ENCODE measurements at regions not wholly inside any gene's neighbourhood (a gene's known extent, or its start where the extent isn't known, plus 50 kb on each side); places are given as distances from the start of the nearest gene placed in this dataset.

GRCh38 chr13:65562305-65562704 is 1667.8 kb downstream of the PCDH9 start:
- no peak overlapping the region for H3K27ac Mint-ChIP-seq
- no peaks in the 10 kb centered on the region for H3K27me3 Mint-ChIP-seq
- H3K4me3 Mint-ChIP-seq: no peak overlapping the region
- H3K36me3 Mint-ChIP-seq: no peaks in the 10 kb centered on the region
- peaks cover 4% of the 10 kb centered on the region for H3K9me3 Mint-ChIP-seq (ENCODE audit: low read depth)
- no peaks in the 10 kb centered on the region for H3K4me1 Mint-ChIP-seq (ENCODE audit: low read depth)

GRCh38 chr13:65560936-65561335 is 1669.2 kb downstream of the PCDH9 start:
- Mint-ChIP-seq H3K36me3 (no peaks in the 10 kb centered on the region), H3K9me3 (ENCODE audit: low read depth) (peaks cover 4% of the 10 kb centered on the region)

GRCh38 chr13:65555962-65556361 is 1674.2 kb downstream of the PCDH9 start:
- Mint-ChIP-seq H3K27me3 (no peaks in the 10 kb centered on the region), H3K27ac (no peak overlapping the region), H3K9me3 (ENCODE audit: low read depth) (peaks cover 6% of the 10 kb centered on the region), H3K4me1 (ENCODE audit: low read depth) (no peaks in the 10 kb centered on the region), H3K4me3 (no peak overlapping the region), H3K36me3 (no peaks in the 10 kb centered on the region)

More at GRCh38 chr13:65560936-65561335, 1669.2 kb downstream of the PCDH9 start:
- Mint-ChIP-seq H3K4me3 (no peak overlapping the region), H3K27me3 (no peaks in the 10 kb centered on the region), H3K4me1 (ENCODE audit: low read depth) (no peaks in the 10 kb centered on the region), H3K27ac (no peak overlapping the region)

GRCh38 chr13:65553096-65553727 is 1676.9 kb downstream of the PCDH9 start:
- no peaks in the 10 kb centered on the region for H3K36me3 Mint-ChIP-seq

GRCh38 chr13:65551208-65551607 is 1678.9 kb downstream of the PCDH9 start:
- Mint-ChIP-seq H3K4me3 (no peak overlapping the region), H3K4me1 (ENCODE audit: low read depth) (no peaks in the 10 kb centered on the region), H3K27me3 (no peaks in the 10 kb centered on the region), H3K36me3 (no peaks in the 10 kb centered on the region), H3K27ac (no peak overlapping the region), H3K9me3 (ENCODE audit: low read depth) (peaks cover 14% of the 10 kb centered on the region)

More at GRCh38 chr13:65553096-65553727, 1676.9 kb downstream of the PCDH9 start:
- H3K4me3 Mint-ChIP-seq: no peak overlapping the region
- no peaks in the 10 kb centered on the region for H3K4me1 Mint-ChIP-seq (ENCODE audit: low read depth)
- H3K27ac Mint-ChIP-seq: no peak overlapping the region
- H3K27me3 Mint-ChIP-seq: no peaks in the 10 kb centered on the region
- H3K9me3 Mint-ChIP-seq (ENCODE audit: low read depth): peaks cover 10% of the 10 kb centered on the region

GRCh38 chr13:65540175-65540574 is 1690.0 kb downstream of the PCDH9 start:
- no peak overlapping the region for H3K27ac Mint-ChIP-seq
- no peaks in the 10 kb centered on the region for H3K36me3 Mint-ChIP-seq
- no peaks in the 10 kb centered on the region for H3K27me3 Mint-ChIP-seq
- H3K4me1 Mint-ChIP-seq (ENCODE audit: low read depth): no peaks in the 10 kb centered on the region
- H3K9me3 Mint-ChIP-seq (ENCODE audit: low read depth): no peaks in the 10 kb centered on the region
- no peak overlapping the region for H3K4me3 Mint-ChIP-seq

GRCh38 chr13:65535370-65535769 is 1694.8 kb downstream of the PCDH9 start:
- peaks cover 4% of the 10 kb centered on the region for H3K9me3 Mint-ChIP-seq (ENCODE audit: low read depth)
- no peaks in the 10 kb centered on the region for H3K36me3 Mint-ChIP-seq
- H3K27me3 Mint-ChIP-seq: no peaks in the 10 kb centered on the region
- H3K4me1 Mint-ChIP-seq (ENCODE audit: low read depth): no peaks in the 10 kb centered on the region
- no peak overlapping the region for H3K4me3 Mint-ChIP-seq
- no peak overlapping the region for H3K27ac Mint-ChIP-seq

GRCh38 chr13:65532231-65532630 is 1697.9 kb downstream of the PCDH9 start:
- H3K27ac Mint-ChIP-seq: no peak overlapping the region
- H3K4me3 Mint-ChIP-seq: no peak overlapping the region
- H3K27me3 Mint-ChIP-seq: no peaks in the 10 kb centered on the region
- H3K4me1 Mint-ChIP-seq (ENCODE audit: low read depth): no peaks in the 10 kb centered on the region
- H3K36me3 Mint-ChIP-seq: no peaks in the 10 kb centered on the region
- peaks cover 17% of the 10 kb centered on the region for H3K9me3 Mint-ChIP-seq (ENCODE audit: low read depth)

GRCh38 chr13:65530688-65531087 is 1699.4 kb downstream of the PCDH9 start:
- H3K27me3 Mint-ChIP-seq: no peaks in the 10 kb centered on the region
- H3K36me3 Mint-ChIP-seq: no peaks in the 10 kb centered on the region
- H3K27ac Mint-ChIP-seq: no peak overlapping the region
- no peak overlapping the region for H3K4me3 Mint-ChIP-seq
- H3K4me1 Mint-ChIP-seq (ENCODE audit: low read depth): no peaks in the 10 kb centered on the region
- peaks cover 22% of the 10 kb centered on the region for H3K9me3 Mint-ChIP-seq (ENCODE audit: low read depth)

GRCh38 chr13:65529541-65529940 is 1700.6 kb downstream of the PCDH9 start:
- no peak overlapping the region for H3K27ac Mint-ChIP-seq
- H3K4me1 Mint-ChIP-seq (ENCODE audit: low read depth): no peaks in the 10 kb centered on the region
- H3K27me3 Mint-ChIP-seq: no peaks in the 10 kb centered on the region
- peaks cover 26% of the 10 kb centered on the region for H3K9me3 Mint-ChIP-seq (ENCODE audit: low read depth)
- no peak overlapping the region for H3K4me3 Mint-ChIP-seq
- H3K36me3 Mint-ChIP-seq: no peaks in the 10 kb centered on the region

GRCh38 chr13:65508745-65509144 is 1721.4 kb downstream of the PCDH9 start:
- Mint-ChIP-seq H3K36me3 (no peaks in the 10 kb centered on the region), H3K27me3 (no peaks in the 10 kb centered on the region), H3K27ac (no peak overlapping the region), H3K4me1 (ENCODE audit: low read depth) (no peaks in the 10 kb centered on the region), H3K4me3 (no peak overlapping the region), H3K9me3 (ENCODE audit: low read depth) (peaks cover 8% of the 10 kb centered on the region)

- Mint-ChIP-seq H3K9me3 (ENCODE audit: low read depth) (peaks cover 8% of the 10 kb centered on the region), H3K4me3 (no peak overlapping the region), H3K36me3 (no peaks in the 10 kb centered on the region), H3K27me3 (no peaks in the 10 kb centered on the region), H3K4me1 (ENCODE audit: low read depth) (no peaks in the 10 kb centered on the region), H3K27ac (no peak overlapping the region)
These were observed 1721.8 kb downstream of the PCDH9 start for GRCh38 chr13:65508338-65508737.

GRCh38 chr13:65505941-65506340 is 1724.2 kb downstream of the PCDH9 start:
- H3K27me3 Mint-ChIP-seq: no peaks in the 10 kb centered on the region
- peaks cover 5% of the 10 kb centered on the region for H3K9me3 Mint-ChIP-seq (ENCODE audit: low read depth)
- H3K4me1 Mint-ChIP-seq (ENCODE audit: low read depth): no peaks in the 10 kb centered on the region
- H3K4me3 Mint-ChIP-seq: no peak overlapping the region
- H3K27ac Mint-ChIP-seq: no peak overlapping the region
- no peaks in the 10 kb centered on the region for H3K36me3 Mint-ChIP-seq

- H3K4me3 Mint-ChIP-seq: no peak overlapping the region
- no peak overlapping the region for H3K27ac Mint-ChIP-seq
- H3K27me3 Mint-ChIP-seq: no peaks in the 10 kb centered on the region
- H3K9me3 Mint-ChIP-seq (ENCODE audit: low read depth): peaks cover 8% of the 10 kb centered on the region
- H3K4me1 Mint-ChIP-seq (ENCODE audit: low read depth): no peaks in the 10 kb centered on the region
- no peaks in the 10 kb centered on the region for H3K36me3 Mint-ChIP-seq
These were observed 1725.9 kb downstream of the PCDH9 start for GRCh38 chr13:65504213-65504612.

- H3K36me3 Mint-ChIP-seq: no peaks in the 10 kb centered on the region
These were observed 1729.7 kb downstream of the PCDH9 start for GRCh38 chr13:65500481-65500880.

GRCh38 chr13:65499256-65499655 is 1730.9 kb downstream of the PCDH9 start:
- H3K9me3 Mint-ChIP-seq (ENCODE audit: low read depth): peaks cover 3% of the 10 kb centered on the region
- H3K27ac Mint-ChIP-seq: no peak overlapping the region
- H3K4me3 Mint-ChIP-seq: no peak overlapping the region
- no peaks in the 10 kb centered on the region for H3K4me1 Mint-ChIP-seq (ENCODE audit: low read depth)
- no peaks in the 10 kb centered on the region for H3K27me3 Mint-ChIP-seq
- H3K36me3 Mint-ChIP-seq: no peaks in the 10 kb centered on the region

More at GRCh38 chr13:65500481-65500880, 1729.7 kb downstream of the PCDH9 start:
- no peaks in the 10 kb centered on the region for H3K27me3 Mint-ChIP-seq
- H3K4me1 Mint-ChIP-seq (ENCODE audit: low read depth): no peaks in the 10 kb centered on the region
- no peak overlapping the region for H3K4me3 Mint-ChIP-seq
- peaks cover 3% of the 10 kb centered on the region for H3K9me3 Mint-ChIP-seq (ENCODE audit: low read depth)
- no peak overlapping the region for H3K27ac Mint-ChIP-seq
